SK-N-SH treated with all-trans-retinoic acid at 6 μM for 48 hours (cell line): ENCODE measurements at regions not wholly inside any gene's neighbourhood (a gene's known extent, or its start where the extent isn't known, plus 50 kb on each side); places are given as distances from the start of the nearest gene placed in this dataset.

Experiments
- ATAC-seq: fragments of 200-7000 bp; cut with Tn5 transposase; 3 replicates; pipeline ENCODE4 v1.9.1; 2020; ENCODE audit warnings: mild to moderate bottlenecking, moderate library complexity
- ARNTL ChIP-seq: fragments of 450-650 bp; formaldehyde crosslinking; IDR thresholded peaks from 2 replicates; pipeline ENCODE4 v1.5.0; 2020; ENCODE audit warnings: low read depth, mild to moderate bottlenecking, moderate library complexity, borderline replicate concordance
- BACH2 ChIP-seq: fragments of 250-450 bp; sonication (Bioruptor Pico); IDR thresholded peaks from 2 replicates; pipeline ENCODE4 v1.9.0; 2021; ENCODE audit warnings: mild to moderate bottlenecking, borderline replicate concordance
- CSDC2 ChIP-seq: fragments of 250-450 bp; sonication (Bioruptor Pico); IDR thresholded peaks from 2 replicates; pipeline ENCODE4 v1.5.0; 2020; ENCODE audit warnings: mild to moderate bottlenecking, moderate library complexity
- ESRRG ChIP-seq: fragments of 250-450 bp; sonication (Bioruptor Pico); IDR thresholded peaks from 2 replicates; pipeline ENCODE4 v1.6.1; 2021; ENCODE audit warnings: mild to moderate bottlenecking
- GLIS3 ChIP-seq: fragments of 250-450 bp; sonication (Bioruptor Pico); IDR thresholded peaks from 2 replicates; pipeline ENCODE4 v1.5.0; 2020; ENCODE audit warnings: mild to moderate bottlenecking, moderate library complexity
- ISL1 ChIP-seq: fragments of 250-450 bp; sonication (Bioruptor Pico); IDR thresholded peaks from 2 replicates; pipeline ENCODE4 v2.1.2; 2022; ENCODE audit warnings: mild to moderate bottlenecking, moderate library complexity
- OSR1 ChIP-seq: fragments of 250-450 bp; sonication (Bioruptor Pico); IDR thresholded peaks from 2 replicates; pipeline ENCODE4 v1.8.0; 2022; ENCODE audit warnings: moderate library complexity, mild to moderate bottlenecking, inconsistent platforms
- PPARA ChIP-seq: fragments of 250-450 bp; sonication (Bioruptor Pico); IDR thresholded peaks from 2 replicates; pipeline ENCODE4 v1.5.0; 2020; ENCODE audit warnings: mild to moderate bottlenecking, borderline replicate concordance
- RARB ChIP-seq: fragments of 250-450 bp; sonication (Bioruptor Pico); IDR thresholded peaks from 2 replicates; pipeline ENCODE4 v1.8.0; 2021; ENCODE audit warnings: mild to moderate bottlenecking, moderate library complexity
- SNAI2 ChIP-seq: fragments of 250-450 bp; sonication (Bioruptor Pico); IDR thresholded peaks from 2 replicates; pipeline ENCODE4 v1.5.0; 2020; ENCODE audit warnings: mild to moderate bottlenecking, moderate library complexity
- TCF4 ChIP-seq: fragments of 250-450 bp; sonication (Bioruptor Pico); IDR thresholded peaks from 2 replicates; pipeline ENCODE4 v1.8.0; 2021; ENCODE audit warnings: mild to moderate bottlenecking, moderate library complexity, borderline replicate concordance
- TOX ChIP-seq: fragments of 250-450 bp; sonication (Bioruptor Pico); IDR thresholded peaks from 2 replicates; pipeline ENCODE4 v1.8.0; 2021; ENCODE audit warnings: mild to moderate bottlenecking, moderate library complexity, borderline replicate concordance
- ZC3H10 ChIP-seq: fragments of 250-450 bp; sonication (Bioruptor Pico); IDR thresholded peaks from 2 replicates; pipeline ENCODE4 v1.5.1; 2021; ENCODE audit warnings: mild to moderate bottlenecking, moderate library complexity
- ZFP3 ChIP-seq: fragments of 250-450 bp; sonication (Bioruptor Pico); IDR thresholded peaks from 2 replicates; pipeline ENCODE4 v1.5.0; 2020; ENCODE audit warnings: mild to moderate bottlenecking, moderate library complexity
- ZFP30 ChIP-seq: fragments of 450-650 bp; formaldehyde crosslinking; IDR thresholded peaks from 2 replicates; pipeline ENCODE4 v1.5.0; 2022; ENCODE audit warnings: mild to moderate bottlenecking, moderate library complexity
- ZNF70 ChIP-seq: fragments of 450-650 bp; formaldehyde crosslinking; IDR thresholded peaks from 2 replicates; pipeline ENCODE4 v1.5.0; 2020; ENCODE audit warnings: mild to moderate bottlenecking, moderate library complexity
- ZNF8 ChIP-seq: fragments of 450-650 bp; formaldehyde crosslinking; IDR thresholded peaks from 2 replicates; pipeline ENCODE4 v1.5.0; 2020; ENCODE audit warnings: mild to moderate bottlenecking, moderate library complexity
- TF ChIP-seq, protein P1 (sequence below): fragments of 250-450 bp; sonication (Bioruptor Pico); IDR thresholded peaks from 2 replicates; pipeline ENCODE4 v1.8.0; 2021; ENCODE audit warnings: low read depth, mild to moderate bottlenecking, moderate library complexity, borderline replicate concordance
- TF ChIP-seq, protein P2 (sequence below): fragments of 250-450 bp; sonication (Bioruptor Pico); IDR thresholded peaks from 2 replicates; pipeline ENCODE4 v1.8.0; 2020; ENCODE audit warnings: mild to moderate bottlenecking, moderate library complexity, borderline replicate concordance
- TF ChIP-seq, protein P3 (sequence below): fragments of 250-450 bp; sonication (Bioruptor Pico); IDR thresholded peaks from 2 replicates; pipeline ENCODE4 v1.5.0; 2020; ENCODE audit warnings: mild to moderate bottlenecking, moderate library complexity
- TF ChIP-seq, protein P4 (sequence below): fragments of 250-450 bp; sonication (Bioruptor Pico); IDR thresholded peaks from 2 replicates; pipeline ENCODE4 v1.5.1; 2021; ENCODE audit warnings: mild to moderate bottlenecking, moderate library complexity

DNA sequence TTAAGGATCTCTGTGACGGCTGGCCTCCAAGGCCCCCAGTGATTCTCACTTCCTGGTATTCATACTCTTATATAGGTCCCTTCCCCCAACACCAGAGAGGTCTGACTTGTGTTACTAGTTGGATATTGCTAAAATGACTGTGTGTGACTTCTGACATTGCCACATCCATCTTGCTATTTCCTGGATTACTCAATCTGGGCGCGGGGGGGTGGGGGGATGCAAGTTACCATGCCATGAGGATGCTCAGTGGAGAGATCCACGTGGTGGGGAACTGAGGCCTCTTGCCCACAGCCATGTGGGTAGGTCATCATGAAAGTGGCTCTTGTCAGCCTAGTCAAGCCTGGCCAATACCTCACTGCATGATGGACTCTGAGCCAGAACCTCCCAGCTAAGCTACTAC lies 117.0 kb downstream of the UBE2U start:
- TF ChIP-seq TOX (CRISPR knock-in tag) (no peak), BACH2 (CRISPR knock-in tag) (no peak), ZFP30 (CRISPR knock-in tag) (no peak), ZFP3 (CRISPR knock-in tag) (no peak), OSR1 (CRISPR knock-in tag) (no peak), CSDC2 (CRISPR knock-in tag) (no peak), ZNF8 (CRISPR knock-in tag) (no peak), ZC3H10 (CRISPR knock-in tag) (no peak), ESRRG (CRISPR knock-in tag) (no peak)
- TF ChIP-seq, protein P1, sequence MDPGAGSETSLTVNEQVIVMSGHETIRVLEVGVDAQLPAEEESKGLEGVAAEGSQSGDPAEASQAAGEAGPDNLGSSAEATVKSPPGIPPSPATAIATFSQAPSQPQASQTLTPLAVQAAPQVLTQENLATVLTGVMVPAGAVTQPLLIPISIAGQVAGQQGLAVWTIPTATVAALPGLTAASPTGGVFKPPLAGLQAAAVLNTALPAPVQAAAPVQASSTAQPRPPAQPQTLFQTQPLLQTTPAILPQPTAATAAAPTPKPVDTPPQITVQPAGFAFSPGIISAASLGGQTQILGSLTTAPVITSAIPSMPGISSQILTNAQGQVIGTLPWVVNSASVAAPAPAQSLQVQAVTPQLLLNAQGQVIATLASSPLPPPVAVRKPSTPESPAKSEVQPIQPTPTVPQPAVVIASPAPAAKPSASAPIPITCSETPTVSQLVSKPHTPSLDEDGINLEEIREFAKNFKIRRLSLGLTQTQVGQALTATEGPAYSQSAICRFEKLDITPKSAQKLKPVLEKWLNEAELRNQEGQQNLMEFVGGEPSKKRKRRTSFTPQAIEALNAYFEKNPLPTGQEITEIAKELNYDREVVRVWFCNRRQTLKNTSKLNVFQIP (CRISPR knock-in tag) = no peak
- TF ChIP-seq, all 23 proteins: peak for 0
- ATAC-seq = no peak

DNA sequence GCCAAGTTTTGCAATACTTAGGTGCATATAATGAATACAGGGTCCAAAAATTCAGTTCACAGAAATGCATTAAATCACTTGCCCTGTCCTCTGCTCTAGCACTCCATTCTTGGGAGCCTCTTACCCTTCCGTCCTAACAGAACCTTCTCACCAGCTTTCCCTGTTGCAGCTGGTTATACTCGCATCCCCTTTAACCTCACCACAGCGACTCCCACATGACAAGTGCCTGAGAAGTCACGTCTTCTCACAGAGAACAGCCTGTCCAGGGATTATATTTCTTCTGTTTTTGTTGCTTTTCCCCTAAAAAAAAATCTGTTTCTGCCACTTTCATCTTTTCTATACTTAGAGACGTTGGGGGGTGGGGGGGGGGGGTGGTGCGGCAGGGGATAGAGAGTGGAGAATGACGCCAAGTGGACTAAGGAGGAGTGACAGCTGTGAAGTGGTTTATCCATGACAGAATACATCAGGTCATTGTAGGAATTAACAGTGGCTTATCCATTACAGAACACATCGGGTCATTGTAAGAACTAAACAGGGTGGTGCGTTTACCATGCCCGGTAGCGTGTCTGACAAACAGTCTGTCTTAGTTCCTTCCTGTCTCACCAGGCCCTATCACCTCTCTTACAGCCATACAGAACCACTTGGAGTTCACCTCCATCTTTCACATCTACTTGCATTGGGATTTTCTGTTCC lies 117.6 kb downstream of the UBE2U start:
- ATAC-seq = no peak
- TF ChIP-seq CSDC2 (CRISPR knock-in tag) = no peak
- no peak for TF ChIP-seq TCF4 (CRISPR knock-in tag)
- TF ChIP-seq, protein P2, sequence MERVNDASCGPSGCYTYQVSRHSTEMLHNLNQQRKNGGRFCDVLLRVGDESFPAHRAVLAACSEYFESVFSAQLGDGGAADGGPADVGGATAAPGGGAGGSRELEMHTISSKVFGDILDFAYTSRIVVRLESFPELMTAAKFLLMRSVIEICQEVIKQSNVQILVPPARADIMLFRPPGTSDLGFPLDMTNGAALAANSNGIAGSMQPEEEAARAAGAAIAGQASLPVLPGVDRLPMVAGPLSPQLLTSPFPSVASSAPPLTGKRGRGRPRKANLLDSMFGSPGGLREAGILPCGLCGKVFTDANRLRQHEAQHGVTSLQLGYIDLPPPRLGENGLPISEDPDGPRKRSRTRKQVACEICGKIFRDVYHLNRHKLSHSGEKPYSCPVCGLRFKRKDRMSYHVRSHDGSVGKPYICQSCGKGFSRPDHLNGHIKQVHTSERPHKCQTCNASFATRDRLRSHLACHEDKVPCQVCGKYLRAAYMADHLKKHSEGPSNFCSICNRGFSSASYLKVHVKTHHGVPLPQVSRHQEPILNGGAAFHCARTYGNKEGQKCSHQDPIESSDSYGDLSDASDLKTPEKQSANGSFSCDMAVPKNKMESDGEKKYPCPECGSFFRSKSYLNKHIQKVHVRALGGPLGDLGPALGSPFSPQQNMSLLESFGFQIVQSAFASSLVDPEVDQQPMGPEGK = no peak
- TF ChIP-seq ESRRG (CRISPR knock-in tag) = no peak
- TF ChIP-seq ZC3H10 (CRISPR knock-in tag) = no peak
- TF ChIP-seq ZNF70 (CRISPR knock-in tag) = no peak
- TF ChIP-seq, protein P3, sequence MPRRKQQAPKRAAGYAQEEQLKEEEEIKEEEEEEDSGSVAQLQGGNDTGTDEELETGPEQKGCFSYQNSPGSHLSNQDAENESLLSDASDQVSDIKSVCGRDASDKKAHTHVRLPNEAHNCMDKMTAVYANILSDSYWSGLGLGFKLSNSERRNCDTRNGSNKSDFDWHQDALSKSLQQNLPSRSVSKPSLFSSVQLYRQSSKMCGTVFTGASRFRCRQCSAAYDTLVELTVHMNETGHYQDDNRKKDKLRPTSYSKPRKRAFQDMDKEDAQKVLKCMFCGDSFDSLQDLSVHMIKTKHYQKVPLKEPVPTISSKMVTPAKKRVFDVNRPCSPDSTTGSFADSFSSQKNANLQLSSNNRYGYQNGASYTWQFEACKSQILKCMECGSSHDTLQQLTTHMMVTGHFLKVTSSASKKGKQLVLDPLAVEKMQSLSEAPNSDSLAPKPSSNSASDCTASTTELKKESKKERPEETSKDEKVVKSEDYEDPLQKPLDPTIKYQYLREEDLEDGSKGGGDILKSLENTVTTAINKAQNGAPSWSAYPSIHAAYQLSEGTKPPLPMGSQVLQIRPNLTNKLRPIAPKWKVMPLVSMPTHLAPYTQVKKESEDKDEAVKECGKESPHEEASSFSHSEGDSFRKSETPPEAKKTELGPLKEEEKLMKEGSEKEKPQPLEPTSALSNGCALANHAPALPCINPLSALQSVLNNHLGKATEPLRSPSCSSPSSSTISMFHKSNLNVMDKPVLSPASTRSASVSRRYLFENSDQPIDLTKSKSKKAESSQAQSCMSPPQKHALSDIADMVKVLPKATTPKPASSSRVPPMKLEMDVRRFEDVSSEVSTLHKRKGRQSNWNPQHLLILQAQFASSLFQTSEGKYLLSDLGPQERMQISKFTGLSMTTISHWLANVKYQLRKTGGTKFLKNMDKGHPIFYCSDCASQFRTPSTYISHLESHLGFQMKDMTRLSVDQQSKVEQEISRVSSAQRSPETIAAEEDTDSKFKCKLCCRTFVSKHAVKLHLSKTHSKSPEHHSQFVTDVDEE (CRISPR knock-in tag) = no peak

DNA sequence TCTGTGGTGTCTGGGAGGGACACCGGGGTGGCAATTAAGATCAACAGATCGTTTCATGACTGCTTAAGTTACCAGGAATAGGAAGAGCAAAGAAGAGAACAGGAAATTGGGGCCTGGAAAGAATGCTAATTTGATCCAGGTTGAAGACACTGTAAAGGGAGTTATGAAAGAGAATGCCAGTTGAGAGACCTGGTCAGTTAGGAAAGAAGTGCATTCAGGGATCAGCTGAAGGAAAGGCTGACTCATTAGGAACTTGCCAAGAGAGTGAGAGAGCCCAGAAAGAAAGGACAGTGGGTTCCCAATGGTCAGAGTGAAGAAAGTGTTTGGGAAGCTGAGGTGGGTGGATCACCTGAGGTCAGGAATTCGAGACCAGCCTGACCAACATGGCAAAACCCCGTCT lies 119.6 kb downstream of the UBE2U start:
- no peak for TF ChIP-seq BACH2 (CRISPR knock-in tag)
- no peak for TF ChIP-seq ZNF70 (CRISPR knock-in tag)
- TF ChIP-seq OSR1 (CRISPR knock-in tag) = no peak
- no peak for TF ChIP-seq TOX (CRISPR knock-in tag)
- TF ChIP-seq ZFP30 (CRISPR knock-in tag) = no peak
- TF ChIP-seq, protein P1 (CRISPR knock-in tag) = no peak
- no peak for TF ChIP-seq SNAI2 (CRISPR knock-in tag)
- no peak for TF ChIP-seq GLIS3
- no peak for TF ChIP-seq ARNTL (CRISPR knock-in tag)
- TF ChIP-seq, protein P4, sequence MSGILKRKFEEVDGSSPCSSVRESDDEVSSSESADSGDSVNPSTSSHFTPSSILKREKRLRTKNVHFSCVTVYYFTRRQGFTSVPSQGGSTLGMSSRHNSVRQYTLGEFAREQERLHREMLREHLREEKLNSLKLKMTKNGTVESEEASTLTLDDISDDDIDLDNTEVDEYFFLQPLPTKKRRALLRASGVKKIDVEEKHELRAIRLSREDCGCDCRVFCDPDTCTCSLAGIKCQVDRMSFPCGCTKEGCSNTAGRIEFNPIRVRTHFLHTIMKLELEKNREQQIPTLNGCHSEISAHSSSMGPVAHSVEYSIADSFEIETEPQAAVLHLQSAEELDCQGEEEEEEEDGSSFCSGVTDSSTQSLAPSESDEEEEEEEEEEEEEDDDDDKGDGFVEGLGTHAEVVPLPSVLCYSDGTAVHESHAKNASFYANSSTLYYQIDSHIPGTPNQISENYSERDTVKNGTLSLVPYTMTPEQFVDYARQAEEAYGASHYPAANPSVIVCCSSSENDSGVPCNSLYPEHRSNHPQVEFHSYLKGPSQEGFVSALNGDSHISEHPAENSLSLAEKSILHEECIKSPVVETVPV (CRISPR knock-in tag) = no peak
- no peak for TF ChIP-seq TCF4 (CRISPR knock-in tag)
- TF ChIP-seq CSDC2 (CRISPR knock-in tag) = no peak
- TF ChIP-seq, protein P3 (CRISPR knock-in tag) = no peak
- no peak for TF ChIP-seq ISL1 (CRISPR knock-in tag)
- no peak for TF ChIP-seq PPARA (CRISPR knock-in tag)
- TF ChIP-seq RARB (CRISPR knock-in tag) = no peak
- TF ChIP-seq ZC3H10 (CRISPR knock-in tag) = no peak
- ATAC-seq = no peak
